Uterus (tissue), 3 donors: ENCODE measurements at regions not wholly inside any gene's neighbourhood (a gene's known extent, or its start where the extent isn't known, plus 50 kb on each side); places are given as distances from the start of the nearest gene placed in this dataset.

Source experiments
- DNase-seq, 2 donors: peaks; one replicate each; pipeline ENCODE4 v3.0.0-alpha.2; 2019 to 2020
- H3K27ac ChIP-seq, 2 donors: fragments of 200-600 bp; sonication (generic); 1 replicate in 1 of 2; 2 replicates in 1 of 2; pipeline ENCODE4 v1.5.1; 2016 to 2018
- H3K27me3 ChIP-seq, 2 donors: fragments of 200-600 bp; sonication (generic); one replicate each; pipeline ENCODE4 v1.5.1; 2018 to 2019; ENCODE audit warnings: control low read depth in 1 of 2
- H3K36me3 ChIP-seq, 2 donors: fragments of 200-600 bp; sonication (generic); one replicate each; pipeline ENCODE4 v1.5.1; 2019; ENCODE audit warnings: control low read depth in 1 of 2
- H3K4me1 ChIP-seq, 2 donors: fragments of 200-600 bp; sonication (generic); one replicate each; pipeline ENCODE4 v1.5.1; 2018 to 2019; ENCODE audit warnings: control low read depth in 1 of 2
- H3K4me3 ChIP-seq, 2 donors: fragments of 200-600 bp; sonication (generic); 1 replicate in 1 of 2; 2 replicates in 1 of 2; pipeline ENCODE4 v1.5.1; 2018 to 2019; ENCODE audit warnings: mild to moderate bottlenecking in 1 of 2
- H3K9me3 ChIP-seq, 2 donors: fragments of 200-600 bp; sonication (generic); one replicate each; pipeline ENCODE4 v1.5.1; 2019; ENCODE audit warnings: control low read depth in 1 of 2
- CTCF ChIP-seq, 4 experiments: fragments of 200-600 bp in 2 of 4; fragments of 450-650 bp in 2 of 4; sonication (generic) in 2 of 4; IDR thresholded peaks; one replicate each; pipeline ENCODE4 v1.5.1; 2016 to 2019; ENCODE audit warnings: antibody characterized with exemption in 4 of 4, mild to moderate bottlenecking in 2 of 4, moderate library complexity in 1 of 4
- POLR2A ChIP-seq, 2 donors: fragments of 450-650 bp; IDR thresholded peaks; one replicate each; pipeline ENCODE4 v1.6.1; 2016; ENCODE audit warnings: antibody characterized with exemption in 2 of 2, mild to moderate bottlenecking in 1 of 2, moderate library complexity in 1 of 2
- intact Hi-C: fragments of 100-400 bp; cut with DNase I; formaldehyde crosslinking; loops from one replicate; pipeline ENCODE4 v1.15.1; 2023; ENCODE audit warnings: low total_unique reads
- donor health status: DM: yes; HTN: yes; CAD: no.

GRCh38 chr13:88526853-88527215, 855.7 kb downstream of the SLITRK5 start:
- Histone ChIP-seq H3K27me3 (no peaks in the 10 kb centered on the region), H3K4me1 (no peaks in the 10 kb centered on the region), H3K27ac (no peak overlapping the region), H3K9me3 (no peaks in the 10 kb centered on the region), H3K4me3 (no peak overlapping the region), H3K36me3 (no peaks in the 10 kb centered on the region)
- intact Hi-C loops: no loop called here
- DNase-seq: no peak
- TF ChIP-seq CTCF (IDR thresholded peaks at IDR 0.05) (no peak), POLR2A (IDR thresholded peaks at IDR 0.05) (no peak)

- Histone ChIP-seq H3K27me3 (no peaks in the 10 kb centered on the region), H3K27ac (no peak overlapping the region), H3K4me3 (no peak overlapping the region), H3K4me1 (no peaks in the 10 kb centered on the region), H3K36me3 (no peaks in the 10 kb centered on the region), H3K9me3 (no peaks in the 10 kb centered on the region)
- TF ChIP-seq POLR2A (IDR thresholded peaks at IDR 0.05) (no peak), CTCF (IDR thresholded peaks at IDR 0.05) (no peak)
- intact Hi-C loops: no loop called here
- DNase-seq: no peak
Measured at GRCh38 chr13:88541994-88542393, 870.8 kb downstream of the SLITRK5 start.

- Histone ChIP-seq H3K9me3 (no peaks in the 10 kb centered on the region), H3K36me3 (no peaks in the 10 kb centered on the region), H3K4me1 (no peaks in the 10 kb centered on the region), H3K27ac (no peak overlapping the region), H3K4me3 (no peak overlapping the region), H3K27me3 (no peaks in the 10 kb centered on the region)
- intact Hi-C loops: no loop called here
- no peak for TF ChIP-seq POLR2A (IDR thresholded peaks at IDR 0.05)
- no peak for TF ChIP-seq CTCF (IDR thresholded peaks at IDR 0.05)
- DNase-seq: no peak
Measured at GRCh38 chr13:88544836-88545235, 873.7 kb downstream of the SLITRK5 start.

GRCh38 chr13:88552966-88553365, 881.8 kb downstream of the SLITRK5 start:
- TF ChIP-seq CTCF (IDR thresholded peaks at IDR 0.05) (no peak), POLR2A (IDR thresholded peaks at IDR 0.05) (no peak)
- H3K36me3 ChIP-seq: no peaks in the 10 kb centered on the region
- no peak overlapping the region for H3K4me3 ChIP-seq
- no peaks in the 10 kb centered on the region for H3K27me3 ChIP-seq
- no peak for DNase-seq
- no peaks in the 10 kb centered on the region for H3K9me3 ChIP-seq
- H3K4me1 ChIP-seq: no peaks in the 10 kb centered on the region
- intact Hi-C loops: no loop called here
- no peak overlapping the region for H3K27ac ChIP-seq

GRCh38 chr13:88565566-88565965, 894.4 kb downstream of the SLITRK5 start:
- Histone ChIP-seq H3K4me3 (no peak overlapping the region), H3K36me3 (no peaks in the 10 kb centered on the region), H3K4me1 (no peaks in the 10 kb centered on the region), H3K27me3 (no peaks in the 10 kb centered on the region), H3K27ac (no peak overlapping the region), H3K9me3 (no peaks in the 10 kb centered on the region)
- intact Hi-C loops: no loop called here
- no peak for DNase-seq
- TF ChIP-seq POLR2A (IDR thresholded peaks at IDR 0.05) (no peak), CTCF (IDR thresholded peaks at IDR 0.05) (no peak)
